ENCODE measurements at regions not wholly inside any gene's neighbourhood (a gene's known extent, or its start where the extent isn't known, plus 50 kb on each side); places are given as distances from the start of the nearest gene placed in this dataset.

DNA sequence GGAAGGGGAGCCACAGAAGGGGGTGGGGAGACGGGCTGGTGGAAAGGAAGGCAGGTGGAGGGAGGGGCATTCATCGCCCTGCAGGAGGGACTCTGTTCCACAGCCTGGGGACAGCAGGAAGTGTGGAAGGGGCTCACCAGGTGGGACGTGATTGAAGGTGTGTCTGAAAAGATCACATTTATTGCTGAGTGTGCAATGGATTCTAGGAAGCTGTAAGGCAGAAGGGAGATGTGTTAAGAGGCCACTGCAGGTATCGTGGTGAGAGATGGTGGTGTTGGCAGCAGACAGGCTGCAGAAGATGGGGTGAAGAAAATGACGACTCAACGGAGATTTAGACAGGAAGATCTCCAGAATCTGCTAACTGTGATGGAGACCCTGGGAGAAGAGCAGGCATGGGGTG is 537.4 kb downstream of the MN1 start:
- POLR2A ChIA-PET: no interaction called here
- CTCF ChIA-PET: no interaction called here
- no peaks in the 10 kb centered on the region for H4K20me1 ChIP-seq (ENCODE audit: control insufficient read depth, insufficient read depth, low read length, poor library complexity, severe bottlenecking)
- 76% methylated on average over 6 of the region's 6 CpGs for whole genome bisulfite sequencing (ENCODE audit: insufficient coverage)
- H3K27ac ChIP-seq (ENCODE audit: low read length in 2 of 2): no peak overlapping the region
- no peaks in the 10 kb centered on the region for H3K4me1 ChIP-seq (ENCODE audit: control insufficient read depth in 2 of 2, insufficient read depth in 2 of 2, low read length in 2 of 2)
- no peak overlapping the region for H3K4me3 ChIP-seq (ENCODE audit: control extremely low read depth in 1 of 5, extremely low read depth in 1 of 5, insufficient read depth in 1 of 5, low read depth in 2 of 5, low read length in 4 of 5)
- H3K9me3 ChIP-seq (ENCODE audit: control extremely low read depth in 1 of 3, control insufficient read depth in 2 of 3, insufficient read depth in 1 of 3, low read length in 2 of 3): peaks cover 0 to 12% (median 0%) of the 10 kb centered on the region in 3 donors
- Mint-ChIP-seq H3K27ac (no peak overlapping the region), H3K9me3 (ENCODE audit: insufficient read depth) (no peaks in the 10 kb centered on the region), H3K27me3 (peaks cover 11% of the 10 kb centered on the region), H3K4me1 (no peaks in the 10 kb centered on the region), H3K4me3 (no peak overlapping the region)
- intact Hi-C loops (cut with micrococcal nuclease): no loop called here
- no peak for TF ChIP-seq EZH2 (IDR thresholded peaks at IDR 0.05; ENCODE audit: borderline replicate concordance, insufficient read depth, low read depth, low read length, poor library complexity, severe bottlenecking)
- TF ChIP-seq, protein P1, sequence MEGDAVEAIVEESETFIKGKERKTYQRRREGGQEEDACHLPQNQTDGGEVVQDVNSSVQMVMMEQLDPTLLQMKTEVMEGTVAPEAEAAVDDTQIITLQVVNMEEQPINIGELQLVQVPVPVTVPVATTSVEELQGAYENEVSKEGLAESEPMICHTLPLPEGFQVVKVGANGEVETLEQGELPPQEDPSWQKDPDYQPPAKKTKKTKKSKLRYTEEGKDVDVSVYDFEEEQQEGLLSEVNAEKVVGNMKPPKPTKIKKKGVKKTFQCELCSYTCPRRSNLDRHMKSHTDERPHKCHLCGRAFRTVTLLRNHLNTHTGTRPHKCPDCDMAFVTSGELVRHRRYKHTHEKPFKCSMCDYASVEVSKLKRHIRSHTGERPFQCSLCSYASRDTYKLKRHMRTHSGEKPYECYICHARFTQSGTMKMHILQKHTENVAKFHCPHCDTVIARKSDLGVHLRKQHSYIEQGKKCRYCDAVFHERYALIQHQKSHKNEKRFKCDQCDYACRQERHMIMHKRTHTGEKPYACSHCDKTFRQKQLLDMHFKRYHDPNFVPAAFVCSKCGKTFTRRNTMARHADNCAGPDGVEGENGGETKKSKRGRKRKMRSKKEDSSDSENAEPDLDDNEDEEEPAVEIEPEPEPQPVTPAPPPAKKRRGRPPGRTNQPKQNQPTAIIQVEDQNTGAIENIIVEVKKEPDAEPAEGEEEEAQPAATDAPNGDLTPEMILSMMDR (IDR thresholded peaks at IDR 0.05): no peak
- H3K79me2 ChIP-seq (ENCODE audit: control insufficient read depth, insufficient read depth, low read length): no peaks in the 10 kb centered on the region
- H3K36me3 ChIP-seq (replicated peaks in 1 of 2; ENCODE audit: control extremely low read depth in 1 of 2, control insufficient read depth in 1 of 2, extremely low read depth in 1 of 2, insufficient read depth in 2 of 2, low read length in 1 of 2): no peaks in the 10 kb centered on the region
- ATAC-seq (ENCODE audit: low read depth) (no peak), DNase-seq (no peak)
- no peak overlapping the region for H3K9ac ChIP-seq (ENCODE audit: low read length)
- H2AFZ ChIP-seq (ENCODE audit: insufficient read depth, low read depth, low read length, poor library complexity, severe bottlenecking): no peak overlapping the region
- no peak overlapping the region for H3K4me2 ChIP-seq (replicated peaks; ENCODE audit: low read depth, low read length, poor library complexity, severe bottlenecking)
- peaks cover 0 to 3% (median 0%) of the 10 kb centered on the region in 4 experiments for H3K27me3 ChIP-seq (replicated peaks in 1 of 4; ENCODE audit: control extremely low read depth in 1 of 4, control insufficient read depth in 3 of 4, insufficient read depth in 4 of 4, low read length in 3 of 4)

DNA sequence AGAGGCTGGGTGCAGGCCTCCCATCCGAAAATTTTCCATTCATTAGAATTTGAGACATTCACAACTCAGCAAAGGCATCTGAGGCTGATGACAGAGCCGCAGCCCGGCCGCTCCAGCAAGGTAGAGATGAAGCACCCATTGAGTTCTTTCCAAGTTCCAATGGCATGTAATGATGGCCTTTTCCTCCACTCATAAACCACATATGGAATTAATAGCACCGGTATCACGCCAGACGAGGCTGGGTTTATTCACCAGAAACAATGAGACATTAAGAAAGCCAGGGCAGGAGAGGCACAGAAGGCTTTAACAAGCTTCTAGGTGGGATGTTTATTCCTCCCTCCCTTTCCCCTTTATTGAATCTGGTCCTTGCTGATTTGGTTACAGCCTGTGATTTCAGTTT is 534.4 kb downstream of the MN1 start:
- H3K4me1 Mint-ChIP-seq: no peaks in the 10 kb centered on the region
- Histone ChIP-seq H3K36me3 (replicated peaks in 1 of 2; ENCODE audit: control extremely low read depth in 1 of 2, control insufficient read depth in 1 of 2, extremely low read depth in 1 of 2, insufficient read depth in 2 of 2, low read length in 1 of 2) (no peaks in the 10 kb centered on the region), H3K9ac (ENCODE audit: low read length) (no peak overlapping the region), H3K4me3 (ENCODE audit: control extremely low read depth in 1 of 5, extremely low read depth in 1 of 5, insufficient read depth in 1 of 5, low read depth in 2 of 5, low read length in 4 of 5) (no peak overlapping the region), H3K79me2 (ENCODE audit: control insufficient read depth, insufficient read depth, low read length) (no peaks in the 10 kb centered on the region), H3K9me3 (ENCODE audit: control extremely low read depth in 1 of 3, control insufficient read depth in 2 of 3, insufficient read depth in 1 of 3, low read length in 2 of 3) (peaks cover 0 to 15% (median 0%) of the 10 kb centered on the region in 3 donors), H2AFZ (ENCODE audit: insufficient read depth, low read depth, low read length, poor library complexity, severe bottlenecking) (no peak overlapping the region), H3K4me2 (replicated peaks; ENCODE audit: low read depth, low read length, poor library complexity, severe bottlenecking) (no peak overlapping the region), H4K20me1 (ENCODE audit: control insufficient read depth, insufficient read depth, low read length, poor library complexity, severe bottlenecking) (no peaks in the 10 kb centered on the region), H3K27ac (ENCODE audit: low read length in 2 of 2) (no peak overlapping the region), H3K27me3 (replicated peaks in 1 of 4; ENCODE audit: control extremely low read depth in 1 of 4, control insufficient read depth in 3 of 4, insufficient read depth in 4 of 4, low read length in 3 of 4) (peaks cover 0 to 5% (median 0%) of the 10 kb centered on the region in 4 experiments), H3K4me1 (ENCODE audit: control insufficient read depth in 2 of 2, insufficient read depth in 2 of 2, low read length in 2 of 2) (no peaks in the 10 kb centered on the region)
- TF ChIP-seq, protein P1 (IDR thresholded peaks at IDR 0.05): no peak
- TF ChIP-seq EZH2 (IDR thresholded peaks at IDR 0.05; ENCODE audit: borderline replicate concordance, insufficient read depth, low read depth, low read length, poor library complexity, severe bottlenecking): no peak
- DNase-seq: no peak
- CTCF ChIA-PET: interaction anchor here (0.7 kb wide), 1 partner anchor 235 kb away, joined by 3 read pairs; no protein-coding TSS in a partner anchor
- no peaks in the 10 kb centered on the region for H3K9me3 Mint-ChIP-seq (ENCODE audit: insufficient read depth)
- intact Hi-C loops (cut with micrococcal nuclease): no loop called here
- 90% methylated on average over 4 of the region's 7 CpGs for WGBS (ENCODE audit: insufficient coverage)
- no peak overlapping the region for H3K4me3 Mint-ChIP-seq
- POLR2A ChIA-PET: no interaction called here
- H3K27ac Mint-ChIP-seq: no peak overlapping the region
- H3K27me3 Mint-ChIP-seq: peaks cover 15% of the 10 kb centered on the region
- ATAC-seq (ENCODE audit: low read depth): no peak
